Mesodermal cell (in vitro differentiated cells): ENCODE measurements at regions not wholly inside any gene's neighbourhood (a gene's known extent, or its start where the extent isn't known, plus 50 kb on each side); places are given as distances from the start of the nearest gene placed in this dataset.
"Not testable (repeated sequence)": the region's sequence is repeated elsewhere in the genome, so short reads cannot be mapped to it uniquely, and the experiment has no call there.

Experiments used
- H3K27ac ChIP-seq: 2 replicates; pipeline ENCODE4 v1.7.0; 2013; ENCODE audit warnings: mild to moderate bottlenecking, low read depth, low read length, moderate library complexity; ENCODE audit not compliant: severe bottlenecking
- H3K36me3 ChIP-seq: 2 replicates; pipeline ENCODE4 v1.7.1; 2013; ENCODE audit warnings: mild to moderate bottlenecking, low read length, moderate library complexity; ENCODE audit not compliant: control insufficient read depth, insufficient read depth
- H3K4me1 ChIP-seq: one replicate; pipeline ENCODE4 v1.7.1; 2013; ENCODE audit warnings: mild to moderate bottlenecking, low read length; ENCODE audit not compliant: insufficient read depth, control insufficient read depth, poor library complexity, severe bottlenecking
- H3K4me3 ChIP-seq: 2 replicates; pipeline ENCODE4 v1.7.0; 2013; ENCODE audit warnings: low read length, control low read depth, mild to moderate bottlenecking; ENCODE audit not compliant: insufficient read depth, poor library complexity, severe bottlenecking; ENCODE audit errors: extremely low read depth
- H3K9me3 ChIP-seq: 2 replicates; pipeline ENCODE4 v1.7.1; 2013; ENCODE audit warnings: mild to moderate bottlenecking, low read length, moderate library complexity; ENCODE audit not compliant: control insufficient read depth
- WGBS, 2 experiments: methylation state at CpG; one replicate each; pipeline ENCODE4 v1.1.5; 2013; ENCODE audit warnings: missing lambda C conversion rate in 2 of 2; ENCODE audit not compliant: insufficient coverage in 2 of 2; 5-methylcytosine and 5-hydroxymethylcytosine counted together

- Histone ChIP-seq H3K9me3 (no peaks in the 10 kb centered on the region), H3K4me3 (no peak overlapping the region), H3K4me1 (no peaks in the 10 kb centered on the region), H3K27ac (no peak overlapping the region), H3K36me3 (no peaks in the 10 kb centered on the region)
- 79% methylated on average over 2 of the region's 3 CpGs; no CpG with 5 or more reads in 1 of the 2 experiments for WGBS, 2 experiments
These were observed 576.4 kb downstream of the HTR1B start for GRCh38 chr6:76886900-76887299.

GRCh38 chr6:76885861-76886301 lies 577.4 kb downstream of the HTR1B start:
- peaks cover 2% of the 10 kb centered on the region for H3K9me3 ChIP-seq
- H3K36me3 ChIP-seq, result no peaks in the 10 kb centered on the region
- no peaks in the 10 kb centered on the region for H3K4me1 ChIP-seq
- H3K4me3 ChIP-seq, result no peak overlapping the region
- 80% methylated on average over 1 of the region's 2 CpGs; no CpG with 5 or more reads in 1 of the 2 experiments for WGBS, 2 experiments
- H3K27ac ChIP-seq, result no peak overlapping the region

GRCh38 chr6:76881414-76881813 lies 581.9 kb downstream of the HTR1B start:
- peaks cover 2% of the 10 kb centered on the region for H3K9me3 ChIP-seq
- no peaks in the 10 kb centered on the region for H3K4me1 ChIP-seq
- no peak overlapping the region for H3K4me3 ChIP-seq
- WGBS, 2 experiments, result 91 to 92% methylated on average over 1 of the region's 1 CpG
- no peak overlapping the region for H3K27ac ChIP-seq
- no peaks in the 10 kb centered on the region for H3K36me3 ChIP-seq

- Histone ChIP-seq H3K4me3 (no peak overlapping the region), H3K4me1 (no peaks in the 10 kb centered on the region), H3K9me3 (peaks cover 11% of the 10 kb centered on the region), H3K27ac (no peak overlapping the region), H3K36me3 (no peaks in the 10 kb centered on the region)
- WGBS, 2 experiments, result 17% methylated on average over 2 of the region's 10 CpGs; no CpG with 5 or more reads in 1 of the 2 experiments
These were observed 586.3 kb downstream of the HTR1B start for GRCh38 chr6:76876922-76877553.

GRCh38 chr6:76876430-76876829 lies 586.9 kb downstream of the HTR1B start:
- H3K4me3 ChIP-seq, H3K4me1 ChIP-seq: not testable (repeated sequence)
- WGBS, 2 experiments, result 69% methylated on average over 6 of the region's 18 CpGs; no CpG with 5 or more reads in 1 of the 2 experiments

GRCh38 chr6:76867182-76867581 lies 596.1 kb downstream of the HTR1B start:
- H3K9me3 ChIP-seq, result no peaks in the 10 kb centered on the region
- H3K27ac ChIP-seq, result no peak overlapping the region
- no peaks in the 10 kb centered on the region for H3K36me3 ChIP-seq
- no CpG with 5 or more reads among the region's 3 CpGs for WGBS, 2 experiments
- H3K4me1 ChIP-seq, result no peaks in the 10 kb centered on the region
- H3K4me3 ChIP-seq, result no peak overlapping the region

More at GRCh38 chr6:76876430-76876829, 586.9 kb downstream of the HTR1B start:
- not testable (repeated sequence) for H3K27ac ChIP-seq, H3K36me3 ChIP-seq
- peaks cover 11% of the 10 kb centered on the region for H3K9me3 ChIP-seq

- WGBS, 2 experiments, result 100% methylated on average over 1 of the region's 5 CpGs; no CpG with 5 or more reads in 1 of the 2 experiments
- Histone ChIP-seq H3K36me3 (no peaks in the 10 kb centered on the region), H3K4me1 (no peaks in the 10 kb centered on the region), H3K27ac (no peak overlapping the region), H3K4me3 (no peak overlapping the region), H3K9me3 (no peaks in the 10 kb centered on the region)
These were observed 597.0 kb downstream of the HTR1B start for GRCh38 chr6:76866091-76866915.

- no peak overlapping the region for H3K27ac ChIP-seq
- H3K4me1 ChIP-seq, result no peaks in the 10 kb centered on the region
- no CpG with 5 or more reads among the region's 1 CpG for WGBS, 2 experiments
- no peaks in the 10 kb centered on the region for H3K36me3 ChIP-seq
- H3K9me3 ChIP-seq, result no peaks in the 10 kb centered on the region
- no peak overlapping the region for H3K4me3 ChIP-seq
These were observed 600.4 kb downstream of the HTR1B start for GRCh38 chr6:76862936-76863335.

GRCh38 chr6:76861403-76861802 lies 601.9 kb downstream of the HTR1B start:
- Histone ChIP-seq H3K36me3 (no peaks in the 10 kb centered on the region), H3K4me3 (no peak overlapping the region), H3K4me1 (no peaks in the 10 kb centered on the region), H3K27ac (no peak overlapping the region), H3K9me3 (no peaks in the 10 kb centered on the region)
- WGBS, 2 experiments, result 44 to 45% methylated on average over 1 of the region's 2 CpGs

GRCh38 chr6:76856065-76856464 lies 607.2 kb downstream of the HTR1B start:
- no peak overlapping the region for H3K27ac ChIP-seq
- H3K4me3 ChIP-seq, result no peak overlapping the region
- WGBS, 2 experiments, result no CpG with 5 or more reads among the region's 5 CpGs
- no peaks in the 10 kb centered on the region for H3K36me3 ChIP-seq
- peaks cover 8% of the 10 kb centered on the region for H3K4me1 ChIP-seq
- no peaks in the 10 kb centered on the region for H3K9me3 ChIP-seq

GRCh38 chr6:76852776-76853175 lies 610.5 kb downstream of the HTR1B start:
- Histone ChIP-seq H3K9me3 (no peaks in the 10 kb centered on the region), H3K4me1 (peaks cover 8% of the 10 kb centered on the region), H3K4me3 (no peak overlapping the region), H3K27ac (no peak overlapping the region), H3K36me3 (no peaks in the 10 kb centered on the region)
- WGBS, 2 experiments, result no CpG with 5 or more reads among the region's 1 CpG
